Nephron (organoid): ENCODE measurements at regions not wholly inside any gene's neighbourhood (a gene's known extent, or its start where the extent isn't known, plus 50 kb on each side); places are given as distances from the start of the nearest gene placed in this dataset.
A peak's percentile ranks its signal among the peaks of the same experiment; 100 is the strongest.

Source experiments
- H3K27ac Mint-ChIP-seq, 3 experiments: 2 replicates each; pipeline ENCODE4 v1.8.0; 2020; ENCODE audit warnings: mixed read lengths in 3 of 3, mild to moderate bottlenecking in 2 of 3, moderate library complexity in 1 of 3
- H3K27me3 Mint-ChIP-seq: 2 replicates; pipeline ENCODE4 v1.8.0; 2021; ENCODE audit warnings: low read depth, mild to moderate bottlenecking, moderate library complexity, mixed read lengths
- H3K36me3 Mint-ChIP-seq: 2 replicates; pipeline ENCODE4 v1.8.0; 2020; ENCODE audit warnings: low read depth, mixed read lengths
- H3K4me1 Mint-ChIP-seq: 2 replicates; pipeline ENCODE4 v1.8.0; 2020; ENCODE audit warnings: mixed read lengths
- H3K4me3 Mint-ChIP-seq, 3 experiments: 2 replicates each; pipeline ENCODE4 v1.8.0; 2020; ENCODE audit warnings: mild to moderate bottlenecking in 3 of 3, mixed read lengths in 3 of 3, moderate library complexity in 2 of 3
- H3K9me3 Mint-ChIP-seq: 2 replicates; pipeline ENCODE4 v1.8.0; 2020; ENCODE audit warnings: mixed read lengths
- CTCF ChIP-seq, 3 experiments: fragments of 200-600 bp; sonication (generic); IDR thresholded peaks; one replicate each; pipeline ENCODE4 v1.5.0; 2021; ENCODE audit warnings: antibody characterized with exemption in 3 of 3; ENCODE audit not compliant: unreplicated experiment in 3 of 3

GRCh38 chr2:150788426-150789140, 301.1 kb upstream of the RND3 start:
- H3K9me3 Mint-ChIP-seq: peaks cover 18% of the 10 kb centered on the region
- no peaks in the 10 kb centered on the region for H3K36me3 Mint-ChIP-seq
- no peaks in the 10 kb centered on the region for H3K27me3 Mint-ChIP-seq
- no peak overlapping the region for H3K27ac Mint-ChIP-seq
- TF ChIP-seq CTCF (IDR thresholded peaks at IDR 0.05; ENCODE audit: unreplicated experiment in 3 of 3): no peak
- no peak overlapping the region for H3K4me3 Mint-ChIP-seq
- H3K4me1 Mint-ChIP-seq: no peaks in the 10 kb centered on the region

DNA sequence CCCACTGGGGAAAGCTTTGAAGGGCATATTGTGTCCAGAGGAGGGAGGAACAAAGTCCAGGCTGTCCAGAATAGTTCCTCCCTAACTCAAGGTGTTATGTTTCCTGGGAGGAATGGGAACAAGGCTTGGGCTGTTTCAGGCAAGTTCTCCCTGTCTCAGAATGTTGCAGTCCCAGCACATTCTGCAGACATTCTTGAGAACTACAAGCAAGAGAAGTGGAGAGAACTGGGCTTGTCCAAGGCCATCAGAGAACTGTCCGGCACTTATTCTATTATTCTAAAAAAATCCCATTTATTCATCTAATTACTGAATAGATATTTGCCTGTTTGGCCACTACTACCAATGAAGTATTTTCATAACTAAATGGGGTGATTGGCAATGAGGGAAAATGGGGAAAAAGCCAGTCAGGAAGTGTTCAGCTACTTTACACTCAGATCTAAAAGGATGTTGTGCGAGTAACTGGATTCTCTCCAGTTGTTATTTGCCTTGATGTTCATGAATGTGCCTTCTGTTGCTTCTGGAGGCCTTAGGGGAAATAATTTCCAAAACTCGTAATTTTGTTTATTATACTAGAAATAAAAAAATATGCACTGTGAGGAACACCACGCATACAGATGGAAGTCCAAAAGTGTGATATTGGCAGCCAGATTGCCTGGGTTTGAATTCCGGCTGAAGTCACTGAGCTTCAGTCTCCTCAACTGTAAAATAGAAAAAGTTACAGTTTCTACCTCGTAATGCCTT, 300.1 kb upstream of the RND3 start:
- TF ChIP-seq CTCF (IDR thresholded peaks at IDR 0.05; ENCODE audit: unreplicated experiment in 3 of 3): no peak
- Mint-ChIP-seq H3K27me3 (no peaks in the 10 kb centered on the region), H3K27ac (no peak overlapping the region), H3K4me1 (no peaks in the 10 kb centered on the region), H3K4me3 (no peak overlapping the region), H3K9me3 (peaks cover 13% of the 10 kb centered on the region), H3K36me3 (no peaks in the 10 kb centered on the region)

DNA sequence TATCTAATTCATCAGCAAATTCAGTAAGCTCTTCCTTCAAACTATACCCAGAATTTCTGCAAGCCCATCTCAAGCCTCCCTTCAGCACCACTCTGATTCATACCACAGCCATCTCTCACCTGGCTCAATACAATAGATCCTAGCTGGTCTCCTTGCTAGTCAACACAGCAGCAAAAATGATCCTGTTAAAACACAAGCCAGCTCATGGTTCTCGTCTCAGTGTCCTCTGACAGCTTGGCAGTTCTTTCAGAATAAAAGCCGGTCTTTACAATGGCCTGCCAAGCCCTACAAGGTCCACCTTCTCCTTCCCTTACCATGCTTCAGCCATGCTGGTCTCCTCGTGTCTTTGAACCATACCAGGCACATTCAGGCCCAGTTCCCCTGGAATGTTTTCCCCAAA, 296.9 kb upstream of the RND3 start:
- H3K36me3 Mint-ChIP-seq: no peaks in the 10 kb centered on the region

DNA sequence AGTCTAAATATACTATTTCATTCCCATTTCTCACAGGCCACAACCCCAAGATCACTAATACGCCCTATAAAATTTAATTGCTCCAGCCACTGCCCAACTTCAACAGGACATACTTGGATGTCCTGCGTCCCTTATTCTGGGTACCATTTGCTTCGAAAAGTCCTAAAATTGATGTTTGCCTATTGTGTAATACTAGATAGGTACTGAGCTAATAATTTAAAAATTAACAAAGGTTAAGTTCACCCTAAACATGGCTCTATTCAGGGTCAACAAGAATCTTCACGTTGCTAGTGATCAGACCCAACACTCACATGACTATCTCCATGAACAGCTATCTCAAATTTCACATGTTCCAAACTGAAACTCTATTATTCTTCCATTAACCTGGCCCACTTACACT, 296.4 kb upstream of the RND3 start:
- peaks cover 23% of the 10 kb centered on the region for H3K4me1 Mint-ChIP-seq
- no peaks in the 10 kb centered on the region for H3K27me3 Mint-ChIP-seq
- no peaks in the 10 kb centered on the region for H3K9me3 Mint-ChIP-seq
- TF ChIP-seq CTCF (IDR thresholded peaks at IDR 0.05; ENCODE audit: unreplicated experiment in 3 of 3): no peak
- H3K36me3 Mint-ChIP-seq: no peaks in the 10 kb centered on the region
- H3K4me3 Mint-ChIP-seq: no peak overlapping the region
- no peak overlapping the region for H3K27ac Mint-ChIP-seq

More for the DNA sequence above, 296.9 kb upstream of the RND3 start:
- Mint-ChIP-seq H3K27ac (peak overlapping the region in 1 of 3 experiments; percentile 2), H3K9me3 (peaks cover 2% of the 10 kb centered on the region), H3K4me1 (peaks cover 18% of the 10 kb centered on the region), H3K27me3 (no peaks in the 10 kb centered on the region), H3K4me3 (no peak overlapping the region)
- no peak for TF ChIP-seq CTCF (IDR thresholded peaks at IDR 0.05; ENCODE audit: unreplicated experiment in 3 of 3)

DNA sequence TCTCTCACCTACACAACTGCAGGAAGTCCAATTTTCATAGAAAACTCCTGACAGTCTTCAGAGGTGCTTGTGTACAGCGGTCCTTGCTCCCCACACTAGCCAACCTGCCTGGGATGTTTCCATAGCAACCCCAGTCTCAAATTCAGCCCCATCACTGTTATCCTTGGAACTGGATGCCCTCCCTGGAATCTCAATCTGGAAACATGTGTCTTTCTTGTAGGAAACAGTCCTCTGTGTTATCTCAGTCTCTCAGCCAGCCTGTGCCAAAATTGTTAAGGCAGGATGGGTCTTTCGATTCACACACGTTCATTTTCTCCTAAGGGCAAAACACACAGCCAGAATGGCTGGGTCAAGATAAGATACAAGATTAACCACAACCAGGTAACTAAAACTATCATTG, 295.5 kb upstream of the RND3 start:
- Mint-ChIP-seq H3K4me1 (peaks cover 32% of the 10 kb centered on the region), H3K4me3 (no peak overlapping the region), H3K9me3 (no peaks in the 10 kb centered on the region), H3K36me3 (no peaks in the 10 kb centered on the region), H3K27ac (no peak overlapping the region), H3K27me3 (no peaks in the 10 kb centered on the region)
- no peak for TF ChIP-seq CTCF (IDR thresholded peaks at IDR 0.05; ENCODE audit: unreplicated experiment in 3 of 3)
